Ascending aorta (tissue), 2 donors: ENCODE measurements at regions not wholly inside any gene's neighbourhood (a gene's known extent, or its start where the extent isn't known, plus 50 kb on each side); places are given as distances from the start of the nearest gene placed in this dataset.

Experiments used
- DNase-seq, 2 donors: peaks; one replicate each; pipeline ENCODE4 v3.0.0-alpha.2; 2019; ENCODE audit warnings: low spot score in 2 of 2
- H3K27ac ChIP-seq, 2 donors: fragments of 200-600 bp; sonication (generic); one replicate each; pipeline ENCODE4 v1.5.1; 2016 to 2017; ENCODE audit warnings: mild to moderate bottlenecking in 1 of 2
- H3K27me3 ChIP-seq: fragments of 200-600 bp; sonication (generic); one replicate; pipeline ENCODE4 v1.5.1; 2017
- H3K36me3 ChIP-seq, 2 donors: fragments of 200-600 bp; sonication (generic); one replicate each; pipeline ENCODE4 v1.5.1; 2016
- H3K4me1 ChIP-seq, 2 donors: fragments of 200-600 bp; sonication (generic); one replicate each; pipeline ENCODE4 v1.5.1; 2016 to 2017; ENCODE audit warnings: mild to moderate bottlenecking in 1 of 2
- H3K4me3 ChIP-seq, 2 donors: fragments of 200-600 bp; sonication (generic); one replicate each; pipeline ENCODE4 v1.5.1; 2016 to 2017; ENCODE audit warnings: mild to moderate bottlenecking in 1 of 2
- H3K9me3 ChIP-seq, 2 donors: fragments of 200-600 bp; sonication (generic); one replicate each; pipeline ENCODE4 v1.5.1; 2016
- CTCF ChIP-seq, 3 experiments: fragments of 200-600 bp in 2 of 3; fragments of 450-650 bp in 1 of 3; sonication (generic) in 2 of 3; IDR thresholded peaks; one replicate each; pipeline ENCODE4 v1.5.1; 2016 to 2019; ENCODE audit warnings: antibody characterized with exemption in 3 of 3, mild to moderate bottlenecking in 1 of 3, moderate library complexity in 1 of 3
- intact Hi-C: fragments of 100-400 bp; cut with DNase I; formaldehyde crosslinking; loops from one replicate; pipeline ENCODE4 v1.15.1; 2023

- Histone ChIP-seq H3K36me3 (no peaks in the 10 kb centered on the region), H3K9me3 (peaks cover 5 to 9% of the 10 kb centered on the region in 2 donors), H3K4me1 (no peaks in the 10 kb centered on the region), H3K27me3 (no peaks in the 10 kb centered on the region), H3K4me3 (no peak overlapping the region), H3K27ac (no peak overlapping the region)
- TF ChIP-seq CTCF (IDR thresholded peaks at IDR 0.05): no peak
- DNase-seq: no peak
- intact Hi-C loops: no loop called here
Measured at GRCh38 chr4:75118739-75119138, 185.8 kb downstream of the PARM1 start.

- TF ChIP-seq CTCF (IDR thresholded peaks at IDR 0.05): no peak
- Histone ChIP-seq H3K4me1 (no peaks in the 10 kb centered on the region), H3K9me3 (no peaks in the 10 kb centered on the region), H3K27ac (no peak overlapping the region), H3K36me3 (no peaks in the 10 kb centered on the region), H3K4me3 (no peak overlapping the region), H3K27me3 (no peaks in the 10 kb centered on the region)
- no peak for DNase-seq
- intact Hi-C loops: no loop called here
Measured at GRCh38 chr4:75110061-75110460, 177.1 kb downstream of the PARM1 start.

GRCh38 chr4:75107755-75108612, 175.1 kb downstream of the PARM1 start:
- Histone ChIP-seq H3K27ac (no peak overlapping the region), H3K4me3 (no peak overlapping the region), H3K4me1 (no peaks in the 10 kb centered on the region), H3K36me3 (no peaks in the 10 kb centered on the region), H3K27me3 (no peaks in the 10 kb centered on the region), H3K9me3 (no peaks in the 10 kb centered on the region)
- DNase-seq: no peak
- TF ChIP-seq CTCF (IDR thresholded peaks at IDR 0.05): no peak
- intact Hi-C loops: no loop called here

GRCh38 chr4:75102787-75103085, 169.8 kb downstream of the PARM1 start:
- Histone ChIP-seq H3K4me3 (no peak overlapping the region), H3K36me3 (no peaks in the 10 kb centered on the region), H3K9me3 (peaks cover 0 to 10% of the 10 kb centered on the region in 2 donors), H3K4me1 (no peaks in the 10 kb centered on the region), H3K27me3 (no peaks in the 10 kb centered on the region), H3K27ac (no peak overlapping the region)
- intact Hi-C loops: no loop called here
- no peak for TF ChIP-seq CTCF (IDR thresholded peaks at IDR 0.05)
- no peak for DNase-seq

GRCh38 chr4:75101906-75102786, 169.2 kb downstream of the PARM1 start:
- no peak for DNase-seq
- intact Hi-C loops: no loop called here
- Histone ChIP-seq H3K36me3 (no peaks in the 10 kb centered on the region), H3K9me3 (peaks cover 0 to 10% of the 10 kb centered on the region in 2 donors), H3K27me3 (no peaks in the 10 kb centered on the region), H3K4me3 (no peak overlapping the region), H3K27ac (no peak overlapping the region), H3K4me1 (no peaks in the 10 kb centered on the region)
- TF ChIP-seq CTCF (IDR thresholded peaks at IDR 0.05): no peak
